Suprapubic skin (tissue), 3 donors: ENCODE measurements at regions not wholly inside any gene's neighbourhood (a gene's known extent, or its start where the extent isn't known, plus 50 kb on each side); places are given as distances from the start of the nearest gene placed in this dataset.

Source experiments
- POLR2A ChIP-seq, 2 donors: fragments of 450-650 bp; IDR thresholded peaks; one replicate each; pipeline ENCODE4 v1.6.1; 2017; ENCODE audit warnings: antibody characterized with exemption in 2 of 2, mild to moderate bottlenecking in 2 of 2, moderate library complexity in 2 of 2
- TF ChIP-seq, protein P1 (sequence below), 2 donors: fragments of 200-600 bp in 1 of 2; fragments of 450-650 bp in 1 of 2; sonication (generic) in 1 of 2; IDR thresholded peaks; one replicate each; pipeline ENCODE4 v1.5.1; 2016 to 2019; ENCODE audit warnings: antibody characterized with exemption in 2 of 2, mild to moderate bottlenecking in 1 of 2, moderate library complexity in 1 of 2

DNA sequence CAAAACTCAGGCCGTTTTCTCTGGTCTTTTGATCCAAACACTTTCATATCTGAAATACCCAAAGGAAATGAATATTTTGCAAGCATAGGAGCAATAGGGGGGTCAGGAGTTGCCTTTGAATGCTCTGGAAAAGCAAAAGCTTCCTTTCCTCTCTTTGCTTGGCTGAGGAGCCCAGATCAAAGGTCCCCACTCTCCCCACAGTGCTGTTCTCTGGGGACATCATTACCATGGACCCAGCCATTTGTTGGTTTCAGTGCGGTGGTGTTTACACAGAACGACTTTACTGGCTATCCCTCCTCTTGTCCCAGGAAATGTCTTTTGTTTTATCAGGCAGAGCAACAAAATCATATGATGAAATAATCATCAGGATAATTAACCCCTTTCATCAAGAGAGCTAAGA is 1089.1 kb downstream of the TBC1D22A start:
- TF ChIP-seq, protein P1, sequence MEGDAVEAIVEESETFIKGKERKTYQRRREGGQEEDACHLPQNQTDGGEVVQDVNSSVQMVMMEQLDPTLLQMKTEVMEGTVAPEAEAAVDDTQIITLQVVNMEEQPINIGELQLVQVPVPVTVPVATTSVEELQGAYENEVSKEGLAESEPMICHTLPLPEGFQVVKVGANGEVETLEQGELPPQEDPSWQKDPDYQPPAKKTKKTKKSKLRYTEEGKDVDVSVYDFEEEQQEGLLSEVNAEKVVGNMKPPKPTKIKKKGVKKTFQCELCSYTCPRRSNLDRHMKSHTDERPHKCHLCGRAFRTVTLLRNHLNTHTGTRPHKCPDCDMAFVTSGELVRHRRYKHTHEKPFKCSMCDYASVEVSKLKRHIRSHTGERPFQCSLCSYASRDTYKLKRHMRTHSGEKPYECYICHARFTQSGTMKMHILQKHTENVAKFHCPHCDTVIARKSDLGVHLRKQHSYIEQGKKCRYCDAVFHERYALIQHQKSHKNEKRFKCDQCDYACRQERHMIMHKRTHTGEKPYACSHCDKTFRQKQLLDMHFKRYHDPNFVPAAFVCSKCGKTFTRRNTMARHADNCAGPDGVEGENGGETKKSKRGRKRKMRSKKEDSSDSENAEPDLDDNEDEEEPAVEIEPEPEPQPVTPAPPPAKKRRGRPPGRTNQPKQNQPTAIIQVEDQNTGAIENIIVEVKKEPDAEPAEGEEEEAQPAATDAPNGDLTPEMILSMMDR (IDR thresholded peaks at IDR 0.05), result no peak
- no peak for TF ChIP-seq POLR2A (IDR thresholded peaks at IDR 0.05)
